K562 (cell line): ENCODE measurements at regions not wholly inside any gene's neighbourhood (a gene's known extent, or its start where the extent isn't known, plus 50 kb on each side); places are given as distances from the start of the nearest gene placed in this dataset.

Experiments used
- BRCA1 ChIP-seq, 2 experiments: fragments of 450-650 bp in 1 of 2; sonication (generic) in 1 of 2; formaldehyde crosslinking in 1 of 2; IDR thresholded peaks; 2 replicates each; pipeline versions ENCODE4 v1.5.0 to v1.6.1; 2017 to 2020; ENCODE audit warnings: mild to moderate bottlenecking in 1 of 2, missing genetic modification reagents in 1 of 2
- CBX2 ChIP-seq: fragments of 200-600 bp; sonication (generic); IDR thresholded peaks from one replicate; pipeline ENCODE4 v1.6.1; 2012; ENCODE audit warnings: mild to moderate bottlenecking, low read length, inconsistent platforms; ENCODE audit not compliant: insufficient read depth, poor library complexity, severe bottlenecking
- E2F3 ChIP-seq: fragments of 250-450 bp; sonication (Bioruptor Pico); IDR thresholded peaks from 2 replicates; pipeline ENCODE4 v1.4.0; 2020; ENCODE audit warnings: mild to moderate bottlenecking
- FOXA3 ChIP-seq, 2 experiments: fragments of 450-650 bp in 1 of 2; sonication (generic) in 1 of 2; formaldehyde crosslinking; IDR thresholded peaks in 1 of 2; conservative IDR thresholded peaks in 1 of 2; 2 replicates each; pipeline versions ENCODE4 v1.4.0 to v1.8.0; 2020 to 2022; ENCODE audit warnings: mild to moderate bottlenecking in 2 of 2, missing genetic modification reagents in 1 of 2
- HBP1 ChIP-seq: fragments of 450-650 bp; formaldehyde crosslinking; IDR thresholded peaks from 2 replicates; pipeline ENCODE4 v1.4.0; 2022; ENCODE audit warnings: missing genetic modification characterization
- HDAC1 ChIP-seq, 2 experiments: fragments of 450-650 bp; IDR thresholded peaks; 2 replicates each; pipeline ENCODE4 v1.6.1; 2016 to 2017; ENCODE audit warnings: inconsistent platforms in 1 of 2, mild to moderate bottlenecking in 1 of 2, moderate library complexity in 1 of 2
- HMG20B ChIP-seq: fragments of 250-450 bp; sonication (Bioruptor Pico); IDR thresholded peaks from 2 replicates; pipeline ENCODE4 v1.5.0; 2021; ENCODE audit warnings: mild to moderate bottlenecking
- MEIS2 ChIP-seq: fragments of 450-650 bp; IDR thresholded peaks from 2 replicates; pipeline ENCODE4 v1.6.1; 2014; ENCODE audit warnings: mild to moderate bottlenecking; ENCODE audit not compliant: partially characterized antibody
- NR4A1 ChIP-seq, 2 experiments: fragments of 250-450 bp in 1 of 2; fragments of 450-650 bp in 1 of 2; sonication (Bioruptor Pico) in 1 of 2; IDR thresholded peaks; 2 replicates each; pipeline versions ENCODE4 v1.4.0 to v1.6.1; 2016 to 2020; ENCODE audit warnings: mild to moderate bottlenecking in 2 of 2, missing compliant biosample characterization in 1 of 2, missing genetic modification characterization in 1 of 2, moderate library complexity in 1 of 2
- POLR2B ChIP-seq: fragments of 450-650 bp; IDR thresholded peaks from 2 replicates; pipeline ENCODE4 v1.6.1; 2018; ENCODE audit warnings: low read depth; ENCODE audit not compliant: partially characterized antibody
- SUPT5H ChIP-seq: fragments of 450-650 bp; IDR thresholded peaks from 2 replicates; pipeline ENCODE4 v1.6.1; 2016
- TOE1 ChIP-seq, 2 experiments: fragments of 450-650 bp in 1 of 2; sonication (generic) in 1 of 2; formaldehyde crosslinking in 1 of 2; IDR thresholded peaks; 2 replicates each; pipeline versions ENCODE4 v1.7.1 to v1.8.0; 2016 to 2022; ENCODE audit warnings: borderline replicate concordance in 2 of 2, mild to moderate bottlenecking in 2 of 2, antibody characterized with exemption in 1 of 2, inconsistent platforms in 1 of 2, low read depth in 1 of 2, missing genetic modification reagents in 1 of 2, moderate library complexity in 1 of 2
- YY1 ChIP-seq, 3 experiments: IDR thresholded peaks; 2 replicates each; pipeline ENCODE4 v1.6.1; 2011; ENCODE audit warnings: low read length in 2 of 3, mild to moderate bottlenecking in 2 of 3, moderate library complexity in 2 of 3, borderline replicate concordance in 1 of 3, control low read depth in 1 of 3, low read depth in 1 of 3; ENCODE audit not compliant: insufficient read depth in 3 of 3, insufficient replicate concordance in 2 of 3, control insufficient read depth in 1 of 3, insufficient read length in 1 of 3; ENCODE audit errors: extremely low read depth in 1 of 3
- ZNF217 ChIP-seq: sonication (generic); formaldehyde crosslinking; IDR thresholded peaks from 2 replicates; pipeline ENCODE4 v1.8.0; 2022; ENCODE audit warnings: mild to moderate bottlenecking, missing genetic modification reagents
- ZNF280B ChIP-seq: fragments of 250-450 bp; sonication (Bioruptor Pico); IDR thresholded peaks from 2 replicates; pipeline ENCODE4 v1.5.1; 2021; ENCODE audit warnings: mild to moderate bottlenecking
- ZNF551 ChIP-seq: fragments of 250-450 bp; sonication (Bioruptor Pico); IDR thresholded peaks from 2 replicates; pipeline ENCODE4 v1.5.0; 2021; ENCODE audit warnings: mild to moderate bottlenecking, moderate library complexity
- ZNF584 ChIP-seq: fragments of 200-800 bp; sonication (Bioruptor generic); IDR thresholded peaks from 2 replicates; pipeline ENCODE4 v1.6.1; 2016; ENCODE audit warnings: low read depth, mild to moderate bottlenecking, missing genetic modification characterization, missing compliant biosample characterization
- TF ChIP-seq, protein P1 (sequence below): sonication (generic); formaldehyde crosslinking; IDR thresholded peaks from 2 replicates; pipeline ENCODE4 v1.8.0; 2022; ENCODE audit warnings: mild to moderate bottlenecking, missing genetic modification reagents
- TF ChIP-seq, protein P2 (sequence below): sonication (generic); formaldehyde crosslinking; IDR thresholded peaks from 2 replicates; pipeline ENCODE4 v1.8.1; 2022; ENCODE audit warnings: missing genetic modification reagents

DNA sequence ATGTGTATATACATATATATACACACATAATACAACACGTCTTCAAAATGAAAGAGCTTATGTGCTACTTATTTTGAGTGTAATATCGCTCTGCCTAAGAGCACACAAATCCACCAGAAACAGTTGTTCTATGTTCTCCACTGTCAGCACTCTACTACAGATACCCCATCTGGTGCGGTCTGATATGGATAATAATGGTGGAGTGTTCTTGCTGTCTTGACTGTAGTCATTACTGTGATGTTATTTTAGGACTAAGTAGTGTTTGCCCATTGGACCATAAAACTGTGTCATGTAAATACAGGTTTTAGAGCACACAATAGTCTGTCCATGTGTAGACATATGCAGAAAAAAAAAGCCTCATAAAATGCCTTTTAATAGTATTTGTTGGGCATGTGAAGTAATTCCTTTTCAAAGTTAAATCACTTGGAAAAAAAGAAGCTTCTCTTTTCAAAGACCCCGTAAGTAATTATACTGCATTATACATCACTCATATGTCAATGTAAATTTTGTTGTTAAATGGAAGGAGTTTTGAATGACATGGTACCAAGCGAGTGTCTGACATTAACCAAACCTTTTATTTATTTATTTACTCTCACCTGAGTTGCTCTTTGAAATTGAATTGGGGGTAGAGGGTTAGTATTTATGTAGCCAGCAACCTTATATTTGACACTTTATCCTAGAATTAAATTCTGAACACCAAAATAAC, 1249.2 kb upstream of the ZEB2 start (continued):
- no peak for TF ChIP-seq E2F3 (CRISPR knock-in tag)
- TF ChIP-seq ZNF217 (CRISPR knock-in tag), result no peak
- TF ChIP-seq FOXA3 (CRISPR knock-in tag; conservative IDR thresholded peaks at IDR 0.05 in 1 of 2, IDR thresholded peaks at IDR 0.05 in 1 of 2), result peak in 1 of 2 experiments; percentile 49; a peak in 2 of 4 replicates
- TF ChIP-seq YY1 (IDR thresholded peaks at IDR 0.05; ENCODE audit: borderline replicate concordance in 1 of 3, control insufficient read depth in 1 of 3, extremely low read depth in 1 of 3, insufficient read depth in 3 of 3, insufficient read length in 1 of 3, insufficient replicate concordance in 2 of 3, low read depth in 1 of 3, low read length in 2 of 3), result peak in 1 of 3 experiments; percentile 50
- TF ChIP-seq ZNF551 (CRISPR knock-in tag), result no peak
- peak; percentile 85 for TF ChIP-seq MEIS2
- no peak for TF ChIP-seq SUPT5H
- TF ChIP-seq NR4A1 (CRISPR knock-in tag; IDR thresholded peaks at IDR 0.05), result no peak
- no peak for TF ChIP-seq NR4A1 (tag; IDR thresholded peaks at IDR 0.05)
- no peak for TF ChIP-seq CBX2
- 0 out of 2 replicates have a peak, but pooled peaks have one; percentile 37 for TF ChIP-seq ZNF584 (CRISPR knock-in tag)
- TF ChIP-seq, protein P1, sequence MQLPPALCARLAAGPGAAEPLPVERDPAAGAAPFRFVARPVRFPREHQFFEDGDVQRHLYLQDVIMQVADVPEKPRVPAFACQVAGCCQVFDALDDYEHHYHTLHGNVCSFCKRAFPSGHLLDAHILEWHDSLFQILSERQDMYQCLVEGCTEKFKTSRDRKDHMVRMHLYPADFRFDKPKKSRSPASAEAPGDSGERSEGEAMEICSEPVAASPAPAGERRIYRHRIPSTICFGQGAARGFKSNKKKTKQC (CRISPR knock-in tag), result no peak
- TF ChIP-seq POLR2B, result no peak
- no peak for TF ChIP-seq TOE1 (IDR thresholded peaks at IDR 0.05; ENCODE audit: borderline replicate concordance)
- no peak for TF ChIP-seq TOE1 (CRISPR knock-in tag; IDR thresholded peaks at IDR 0.05; ENCODE audit: borderline replicate concordance, low read depth)
- TF ChIP-seq ZNF280B (CRISPR knock-in tag), result no peak
- no peak for TF ChIP-seq HBP1
- no peak for TF ChIP-seq HDAC1 (IDR thresholded peaks at IDR 0.05)
- TF ChIP-seq, protein P2, sequence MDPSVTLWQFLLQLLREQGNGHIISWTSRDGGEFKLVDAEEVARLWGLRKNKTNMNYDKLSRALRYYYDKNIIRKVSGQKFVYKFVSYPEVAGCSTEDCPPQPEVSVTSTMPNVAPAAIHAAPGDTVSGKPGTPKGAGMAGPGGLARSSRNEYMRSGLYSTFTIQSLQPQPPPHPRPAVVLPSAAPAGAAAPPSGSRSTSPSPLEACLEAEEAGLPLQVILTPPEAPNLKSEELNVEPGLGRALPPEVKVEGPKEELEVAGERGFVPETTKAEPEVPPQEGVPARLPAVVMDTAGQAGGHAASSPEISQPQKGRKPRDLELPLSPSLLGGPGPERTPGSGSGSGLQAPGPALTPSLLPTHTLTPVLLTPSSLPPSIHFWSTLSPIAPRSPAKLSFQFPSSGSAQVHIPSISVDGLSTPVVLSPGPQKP, result no peak
- no peak for TF ChIP-seq HMG20B (CRISPR knock-in tag)
- no peak for TF ChIP-seq BRCA1 (IDR thresholded peaks at IDR 0.05)
- TF ChIP-seq BRCA1 (CRISPR knock-in tag; IDR thresholded peaks at IDR 0.05), result no peak
